ENCODE measurements at regions not wholly inside any gene's neighbourhood (a gene's known extent, or its start where the extent isn't known, plus 50 kb on each side); places are given as distances from the start of the nearest gene placed in this dataset.
A peak's percentile ranks its signal among the peaks of the same experiment; 100 is the strongest.

- no peak for TF ChIP-seq CTCF (IDR thresholded peaks at IDR 0.05)
- no peak for TF ChIP-seq POLR2A (IDR thresholded peaks at IDR 0.05; ENCODE audit: low read depth)
- no peak for TF ChIP-seq EP300 (IDR thresholded peaks at IDR 0.05)
- no peak for TF ChIP-seq POLR2AphosphoS5 (IDR thresholded peaks at IDR 0.05)
- Histone ChIP-seq H3K27me3 (peaks cover 0 to 65% (median 0%) of the 10 kb centered on the region in 4 donors), H3K4me1 (no peaks in the 10 kb centered on the region), H3K9me3 (peaks cover 0 to 6% (median 0%) of the 10 kb centered on the region in 4 donors), H3K36me3 (no peaks in the 10 kb centered on the region), H3K27ac (replicated peaks in 1 of 4) (no peak overlapping the region), H3K4me3 (no peak overlapping the region)
- intact Hi-C loops (cut with DNase I) = no loop called here
- DNase-seq (ENCODE audit: extremely low spot score) = no peak
- 81% methylated on average over 6 of the region's 11 CpGs for WGBS
Measured at GRCh38 chr1:30310966-30311742, 412.2 kb downstream of the MATN1 start.

GRCh38 chr1:30307182-30307581, 416.2 kb downstream of the MATN1 start:
- no peak for DNase-seq (ENCODE audit: extremely low spot score)
- Histone ChIP-seq H3K36me3 (no peaks in the 10 kb centered on the region), H3K4me1 (no peaks in the 10 kb centered on the region), H3K9me3 (no peaks in the 10 kb centered on the region), H3K4me3 (no peak overlapping the region), H3K27me3 (peaks cover 0 to 60% (median 2%) of the 10 kb centered on the region in 4 donors), H3K27ac (replicated peaks in 1 of 4) (no peak overlapping the region)
- 97% methylated on average over 5 of the region's 5 CpGs for WGBS
- intact Hi-C loops (cut with DNase I) = no loop called here
- TF ChIP-seq POLR2AphosphoS5 (IDR thresholded peaks at IDR 0.05) (no peak), POLR2A (IDR thresholded peaks at IDR 0.05; ENCODE audit: low read depth) (no peak), CTCF (IDR thresholded peaks at IDR 0.05) (no peak), EP300 (IDR thresholded peaks at IDR 0.05) (no peak)

GRCh38 chr1:30305519-30305918, 417.9 kb downstream of the MATN1 start:
- Histone ChIP-seq H3K27me3 (peaks cover 0 to 61% (median 2%) of the 10 kb centered on the region in 4 donors), H3K36me3 (no peaks in the 10 kb centered on the region), H3K27ac (replicated peaks in 1 of 4) (no peak overlapping the region), H3K4me3 (no peak overlapping the region), H3K4me1 (no peaks in the 10 kb centered on the region), H3K9me3 (no peaks in the 10 kb centered on the region)
- WGBS = 86% methylated on average over 3 of the region's 3 CpGs
- intact Hi-C loops (cut with DNase I) = no loop called here
- DNase-seq (ENCODE audit: extremely low spot score) = peak; percentile 81
- TF ChIP-seq POLR2AphosphoS5 (IDR thresholded peaks at IDR 0.05) = no peak

GRCh38 chr1:30305061-30305460, 418.3 kb downstream of the MATN1 start:
- no peaks in the 10 kb centered on the region for H3K36me3 ChIP-seq
- no peaks in the 10 kb centered on the region for H3K4me1 ChIP-seq
- intact Hi-C loops (cut with DNase I) = no loop called here
- H3K4me3 ChIP-seq = no peak overlapping the region
- H3K9me3 ChIP-seq = no peaks in the 10 kb centered on the region
- peaks cover 0 to 65% (median 2%) of the 10 kb centered on the region in 4 donors for H3K27me3 ChIP-seq
- TF ChIP-seq CTCF (IDR thresholded peaks at IDR 0.05) (no peak), POLR2A (IDR thresholded peaks at IDR 0.05; ENCODE audit: low read depth) (no peak), POLR2AphosphoS5 (IDR thresholded peaks at IDR 0.05) (no peak), EP300 (IDR thresholded peaks at IDR 0.05) (no peak)
- no peak overlapping the region for H3K27ac ChIP-seq (replicated peaks in 1 of 4)
- WGBS = 63% methylated on average over 4 of the region's 4 CpGs
- peak; percentile 78 for DNase-seq (ENCODE audit: extremely low spot score)

GRCh38 chr1:30304080-30304479, 419.3 kb downstream of the MATN1 start:
- TF ChIP-seq CTCF (IDR thresholded peaks at IDR 0.05) (no peak), EP300 (IDR thresholded peaks at IDR 0.05) (no peak), POLR2A (IDR thresholded peaks at IDR 0.05; ENCODE audit: low read depth) (no peak), POLR2AphosphoS5 (IDR thresholded peaks at IDR 0.05) (no peak)
- no peak for DNase-seq (ENCODE audit: extremely low spot score)
- H3K9me3 ChIP-seq = no peaks in the 10 kb centered on the region
- H3K27ac ChIP-seq (replicated peaks in 1 of 4) = no peak overlapping the region
- H3K4me3 ChIP-seq = no peak overlapping the region
- intact Hi-C loops (cut with DNase I) = no loop called here
- no peaks in the 10 kb centered on the region for H3K36me3 ChIP-seq
- no peaks in the 10 kb centered on the region for H3K4me1 ChIP-seq
- peaks cover 0 to 75% (median 2%) of the 10 kb centered on the region in 4 donors for H3K27me3 ChIP-seq

Measured in esophagus muscularis mucosa (tissue), 4 donors.